Psoas muscle (tissue), 7 donors: ENCODE measurements at regions not wholly inside any gene's neighbourhood (a gene's known extent, or its start where the extent isn't known, plus 50 kb on each side); places are given as distances from the start of the nearest gene placed in this dataset.

Experiments
- ATAC-seq, 4 donors: fragments of 200-7000 bp; cut with Tn5 transposase; one replicate each; pipeline ENCODE4 v1.9.1; 2020; ENCODE audit warnings: moderate library complexity in 3 of 4, mild to moderate bottlenecking in 2 of 4
- DNase-seq, 2 donors: peaks; one replicate each; pipeline ENCODE4 v3.0.0-alpha.2; 2020
- H3K27ac ChIP-seq: fragments of 200-600 bp; one replicate; pipeline ENCODE4 v1.8.0; 2022
- H3K27me3 ChIP-seq, 3 donors: fragments of 200-600 bp in 1 of 3; one replicate each; pipeline versions ENCODE4 v1.6.1 to v1.8.0; 2013 to 2022; ENCODE audit warnings: low read length in 2 of 3, mild to moderate bottlenecking in 2 of 3, moderate library complexity in 1 of 3; ENCODE audit not compliant: insufficient read depth in 3 of 3
- H3K36me3 ChIP-seq, 2 donors: fragments of 200-600 bp in 1 of 2; one replicate each; pipeline versions ENCODE4 v1.6.1 to v1.8.0; 2013 to 2022; ENCODE audit warnings: low read depth in 1 of 2, mild to moderate bottlenecking in 1 of 2, moderate library complexity in 1 of 2; ENCODE audit not compliant: insufficient read depth in 1 of 2
- H3K4me1 ChIP-seq: fragments of 200-600 bp; one replicate; pipeline ENCODE4 v1.8.0; 2022
- H3K4me3 ChIP-seq: fragments of 200-600 bp; one replicate; pipeline ENCODE4 v1.8.0; 2022; ENCODE audit warnings: mild to moderate bottlenecking
- H3K9me3 ChIP-seq: fragments of 200-600 bp; one replicate; pipeline ENCODE4 v1.8.0; 2022
- WGBS, 3 donors: extraction: QIAGEN DNeasy Blood & Tissue Kit; methylation state at CpG; one replicate each; pipeline versions ENCODE4 v1.1.6 to v1.1.7; 2013; 5-methylcytosine and 5-hydroxymethylcytosine counted together
- intact Hi-C, 2 donors: fragments of 100-400 bp; cut with DNase I; formaldehyde crosslinking; loops; one replicate each; pipeline versions ENCODE4 v1.11.0 to v1.14.2; 2022
- TF ChIP-seq, protein P1 (sequence below): fragments of 200-600 bp; IDR thresholded peaks from one replicate; pipeline ENCODE4 v1.8.0; 2022; ENCODE audit warnings: antibody characterized with exemption
- donor health status: healthy with polysubstance abuse.
- donor health status: DM: no; HTN: no; CAD: no; lungs with moderate emphysema.
- donor health status: Bipolar disorder and iron deficiency.
- donor health status: healthy.
- donor health status: DM: yes; HTN: yes; CAD: no.
- donor health status: DM: no; HTN: no; CAD: no.
- donor health status: DM: yes; HTN: yes; CAD: no.

DNA sequence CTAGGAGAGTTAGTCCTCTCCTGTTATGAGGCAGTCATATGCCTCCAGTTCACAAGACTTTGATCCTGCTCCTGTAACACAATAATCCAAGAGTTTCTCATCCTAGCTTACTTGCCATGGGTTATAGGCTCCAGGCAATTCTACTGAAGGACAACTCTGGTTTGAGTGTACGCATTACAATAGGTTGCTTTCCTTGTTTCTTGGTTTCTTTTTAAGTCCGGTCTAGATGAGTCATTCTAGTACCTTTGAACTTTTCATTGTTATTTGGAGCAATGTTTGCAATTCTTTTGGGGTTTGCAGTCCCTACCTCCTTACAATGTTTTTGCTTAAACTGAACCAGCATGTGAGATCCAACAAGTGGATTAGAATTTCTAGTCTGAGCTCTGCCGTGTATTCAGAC lies 109.1 kb downstream of the ANAPC4 start:
- Histone ChIP-seq H3K36me3 (no peaks in the 10 kb centered on the region), H3K27me3 (no peaks in the 10 kb centered on the region), H3K4me3 (no peak overlapping the region), H3K4me1 (no peaks in the 10 kb centered on the region), H3K27ac (no peak overlapping the region), H3K9me3 (peaks cover 6% of the 10 kb centered on the region)
- TF ChIP-seq, protein P1, sequence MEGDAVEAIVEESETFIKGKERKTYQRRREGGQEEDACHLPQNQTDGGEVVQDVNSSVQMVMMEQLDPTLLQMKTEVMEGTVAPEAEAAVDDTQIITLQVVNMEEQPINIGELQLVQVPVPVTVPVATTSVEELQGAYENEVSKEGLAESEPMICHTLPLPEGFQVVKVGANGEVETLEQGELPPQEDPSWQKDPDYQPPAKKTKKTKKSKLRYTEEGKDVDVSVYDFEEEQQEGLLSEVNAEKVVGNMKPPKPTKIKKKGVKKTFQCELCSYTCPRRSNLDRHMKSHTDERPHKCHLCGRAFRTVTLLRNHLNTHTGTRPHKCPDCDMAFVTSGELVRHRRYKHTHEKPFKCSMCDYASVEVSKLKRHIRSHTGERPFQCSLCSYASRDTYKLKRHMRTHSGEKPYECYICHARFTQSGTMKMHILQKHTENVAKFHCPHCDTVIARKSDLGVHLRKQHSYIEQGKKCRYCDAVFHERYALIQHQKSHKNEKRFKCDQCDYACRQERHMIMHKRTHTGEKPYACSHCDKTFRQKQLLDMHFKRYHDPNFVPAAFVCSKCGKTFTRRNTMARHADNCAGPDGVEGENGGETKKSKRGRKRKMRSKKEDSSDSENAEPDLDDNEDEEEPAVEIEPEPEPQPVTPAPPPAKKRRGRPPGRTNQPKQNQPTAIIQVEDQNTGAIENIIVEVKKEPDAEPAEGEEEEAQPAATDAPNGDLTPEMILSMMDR: no peak
- intact Hi-C loops: no loop called here
- no peak for DNase-seq
- 83 to 86% (median 86%) methylated on average over 3 of the region's 3 CpGs for WGBS, 3 donors
- ATAC-seq: no peak

DNA sequence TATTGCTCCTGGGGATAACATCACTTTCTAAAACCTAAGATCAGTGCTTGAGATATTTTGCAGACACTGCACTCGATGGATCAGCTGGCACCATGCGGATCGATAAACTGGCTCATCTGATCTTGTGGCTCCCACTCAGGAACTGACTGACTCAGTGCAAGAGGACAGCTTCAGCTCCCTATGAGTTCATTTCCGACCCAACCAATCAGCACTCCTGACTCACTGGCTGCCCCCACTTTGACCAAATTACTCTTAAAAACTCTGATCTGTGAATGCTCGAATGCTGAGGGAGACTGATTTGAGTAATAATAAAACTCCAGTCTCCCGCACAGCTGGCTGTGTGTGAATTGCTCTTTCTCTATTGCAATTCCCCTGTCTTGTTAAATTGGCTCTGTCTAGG lies 110.1 kb downstream of the ANAPC4 start:
- peaks cover 6% of the 10 kb centered on the region for H3K9me3 ChIP-seq
- no peak for ATAC-seq
- H3K27ac ChIP-seq: no peak overlapping the region
- H3K4me3 ChIP-seq: no peak overlapping the region
- DNase-seq: no peak
- TF ChIP-seq, protein P1: no peak
- WGBS, 3 donors: 81 to 97% (median 95%) methylated on average over 6 of the region's 6 CpGs
- H3K36me3 ChIP-seq: no peaks in the 10 kb centered on the region
- no peaks in the 10 kb centered on the region for H3K27me3 ChIP-seq
- H3K4me1 ChIP-seq: no peaks in the 10 kb centered on the region
- intact Hi-C loops: no loop called here

DNA sequence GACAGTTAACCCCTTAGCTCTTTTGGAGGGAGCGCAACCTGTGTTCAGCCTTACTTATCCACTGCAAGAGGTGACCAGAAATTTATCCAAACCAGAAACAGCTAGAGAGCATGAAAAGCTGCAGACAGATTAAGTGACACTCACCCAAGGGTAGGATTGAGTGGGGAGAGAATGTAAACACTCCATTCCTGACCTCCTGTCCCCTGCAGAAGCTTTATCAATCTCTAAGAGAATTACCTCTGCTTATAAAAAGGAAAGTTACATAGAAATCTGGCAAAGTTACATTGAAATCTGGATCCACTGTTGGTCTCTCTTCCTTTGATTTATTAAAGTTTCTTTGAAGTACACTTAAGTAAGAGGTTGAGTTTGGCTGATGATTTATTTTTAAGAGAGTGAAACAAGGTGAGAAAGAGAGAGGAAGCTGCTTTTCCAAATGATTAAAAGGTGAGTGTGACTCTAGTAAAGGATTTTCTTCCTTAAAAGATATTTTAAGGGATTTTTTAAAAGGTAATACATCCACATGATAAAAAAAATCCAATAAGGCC lies 112.3 kb downstream of the ANAPC4 start:
- TF ChIP-seq, protein P1: no peak
- intact Hi-C loops: no loop called here
- Histone ChIP-seq H3K4me1 (no peaks in the 10 kb centered on the region), H3K27ac (no peak overlapping the region), H3K27me3 (no peaks in the 10 kb centered on the region), H3K9me3 (peaks cover 6% of the 10 kb centered on the region), H3K4me3 (no peak overlapping the region), H3K36me3 (no peaks in the 10 kb centered on the region)
- DNase-seq: no peak
- 95 to 99% (median 96%) methylated on average over 1 of the region's 1 CpG for WGBS, 3 donors
- ATAC-seq: no peak

DNA sequence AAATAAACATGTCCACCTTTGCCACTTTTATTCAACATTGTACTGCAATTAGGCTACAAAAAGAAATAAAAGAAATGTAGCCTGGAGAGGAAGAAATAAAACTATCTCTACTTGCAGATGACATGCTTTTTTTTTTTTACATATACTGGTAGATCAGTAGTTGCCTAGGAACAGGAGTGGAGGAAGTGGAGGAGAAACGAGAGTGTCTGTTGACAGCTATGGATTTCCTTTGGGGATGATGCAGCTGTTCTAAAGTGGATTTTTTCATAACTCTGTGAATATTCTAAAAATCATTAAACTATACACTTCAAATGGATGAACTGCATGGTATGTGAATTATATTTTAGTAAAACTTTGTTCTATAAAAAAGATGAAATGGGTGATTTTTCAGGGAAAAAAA lies 116.4 kb downstream of the ANAPC4 start:
- no peaks in the 10 kb centered on the region for H3K27me3 ChIP-seq
- TF ChIP-seq, protein P1: no peak
- H3K36me3 ChIP-seq: no peaks in the 10 kb centered on the region
- ATAC-seq: no peak
- no peak overlapping the region for H3K4me3 ChIP-seq
- DNase-seq: no peak
- intact Hi-C loops: no loop called here
- no peaks in the 10 kb centered on the region for H3K4me1 ChIP-seq
- WGBS, 3 donors: 0 to 3% (median 2%) methylated on average over 1 of the region's 1 CpG
- H3K27ac ChIP-seq: no peak overlapping the region
- H3K9me3 ChIP-seq: no peaks in the 10 kb centered on the region

DNA sequence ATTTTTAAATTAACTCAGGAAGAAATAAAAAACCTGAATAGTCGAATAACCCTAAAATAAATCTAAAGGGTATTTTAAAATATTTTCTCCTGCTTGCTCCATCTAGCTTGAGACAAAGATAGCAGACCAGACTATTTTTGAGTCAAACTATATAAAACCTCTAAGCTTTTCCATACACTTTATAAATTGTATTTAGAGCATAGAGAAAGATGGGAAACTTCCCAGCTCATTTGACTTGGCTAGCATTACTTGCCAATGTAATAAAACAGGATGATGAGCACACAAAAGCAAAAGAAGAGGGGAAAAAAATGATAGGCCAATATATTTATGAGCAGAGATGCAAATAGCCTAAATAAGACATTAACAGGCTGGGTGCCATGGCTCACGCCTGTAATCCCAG lies 117.1 kb downstream of the ANAPC4 start:
- DNase-seq: no peak
- Histone ChIP-seq H3K4me1 (no peaks in the 10 kb centered on the region), H3K4me3 (no peak overlapping the region), H3K36me3 (no peaks in the 10 kb centered on the region), H3K27me3 (no peaks in the 10 kb centered on the region), H3K9me3 (no peaks in the 10 kb centered on the region), H3K27ac (no peak overlapping the region)
- no peak for ATAC-seq
- 73 to 87% (median 76%) methylated on average over 2 of the region's 2 CpGs for WGBS, 3 donors
- intact Hi-C loops: no loop called here
- TF ChIP-seq, protein P1: no peak
